HG03520 (cell line): ENCODE measurements at regions not wholly inside any gene's neighbourhood (a gene's known extent, or its start where the extent isn't known, plus 50 kb on each side); places are given as distances from the start of the nearest gene placed in this dataset.

Experiments
- ATAC-seq: cut with Tn5 transposase; IDR thresholded peaks from one replicate; pipeline ENCODE4 v1.9.1; 2021; ENCODE audit warnings: mild to moderate bottlenecking, moderate library complexity; ENCODE audit not compliant: unreplicated experiment

DNA sequence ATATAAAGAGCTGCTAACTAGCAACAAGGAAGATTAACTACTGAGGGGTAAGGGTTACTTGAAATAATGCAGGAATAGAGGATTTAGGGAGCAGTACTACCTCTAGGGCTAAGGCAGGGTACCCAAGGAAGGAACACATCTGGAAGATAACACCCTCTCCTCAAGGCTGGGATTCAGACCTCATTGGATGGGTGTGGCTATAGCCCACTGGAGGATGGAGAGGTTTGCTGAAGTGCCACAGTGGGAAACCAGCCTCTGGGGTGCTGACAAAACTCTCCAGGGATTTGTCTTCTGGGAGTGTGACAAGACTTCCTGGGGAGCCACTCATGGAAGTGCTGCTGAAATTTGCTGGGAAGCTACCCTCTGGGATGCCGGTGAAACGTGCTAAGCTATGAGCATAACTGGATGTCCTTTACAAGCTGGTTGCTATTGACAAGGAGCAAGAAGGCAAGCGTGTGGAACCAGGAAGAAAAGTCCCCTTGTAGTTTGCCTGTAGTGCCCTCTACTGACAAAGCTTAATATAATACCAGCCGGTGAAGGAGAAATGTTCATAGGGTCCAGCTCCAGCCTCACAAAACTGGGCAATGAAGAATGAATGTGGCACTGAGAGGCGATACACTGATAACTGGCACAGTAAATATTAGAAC lies 122.8 kb upstream of the USP24 start:
- no peak for ATAC-seq

- ATAC-seq: no peak
These were observed 119.6 kb upstream of the USP24 start for GRCh38 chr1:55334797-55335196.

GRCh38 chr1:55334160-55334559 lies 119.0 kb upstream of the USP24 start:
- ATAC-seq: no peak

DNA sequence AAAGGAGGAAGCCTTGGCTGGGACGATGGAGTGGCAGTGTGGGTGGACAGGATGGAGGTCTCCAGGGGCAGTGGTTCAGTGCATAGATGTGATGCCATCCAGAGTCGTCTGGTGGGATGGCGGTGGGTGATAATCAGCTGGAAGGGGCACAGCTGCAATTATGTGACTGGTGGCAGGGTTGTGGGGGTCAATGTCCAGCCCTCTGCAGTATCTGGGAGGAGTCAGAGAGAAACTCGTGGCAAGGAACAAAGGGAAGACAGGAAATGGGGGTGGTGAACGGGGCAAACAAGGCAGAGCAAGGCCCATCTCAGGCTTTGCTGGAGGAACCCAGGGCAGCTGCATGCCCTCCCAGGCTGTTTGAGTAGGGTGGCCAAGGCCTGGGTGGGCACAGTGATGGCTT lies 118.3 kb upstream of the USP24 start:
- no peak for ATAC-seq

GRCh38 chr1:55331351-55331750 lies 116.2 kb upstream of the USP24 start:
- ATAC-seq: no peak

DNA sequence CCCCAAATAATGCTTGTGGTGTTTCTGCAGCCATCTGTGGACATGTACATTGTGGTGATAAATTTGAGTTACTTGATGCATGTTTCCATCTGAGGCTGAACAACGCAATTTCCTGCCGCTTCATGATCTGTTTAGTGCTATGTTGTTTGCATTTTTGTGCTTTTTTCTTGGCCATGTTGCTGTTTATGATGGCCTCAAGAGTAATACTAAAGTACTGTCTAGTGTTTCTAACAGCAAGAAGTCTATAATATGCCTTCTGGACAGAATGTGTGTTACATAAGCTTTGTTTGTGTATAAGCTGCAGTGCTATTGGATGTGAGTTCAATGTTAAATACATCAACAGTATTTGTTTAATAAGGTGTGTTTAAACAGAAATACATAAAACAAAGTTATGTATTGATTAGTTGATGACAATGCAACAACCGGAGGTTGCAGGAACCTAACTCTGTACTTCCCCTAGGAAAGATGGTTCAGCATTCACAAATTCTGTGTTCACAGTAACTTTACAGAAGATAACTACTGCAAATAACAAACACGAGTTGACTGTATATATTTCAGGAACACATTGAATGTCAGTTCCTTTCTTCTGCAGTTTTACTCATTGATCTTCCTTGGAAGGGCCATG lies 114.8 kb upstream of the USP24 start:
- no peak for ATAC-seq

DNA sequence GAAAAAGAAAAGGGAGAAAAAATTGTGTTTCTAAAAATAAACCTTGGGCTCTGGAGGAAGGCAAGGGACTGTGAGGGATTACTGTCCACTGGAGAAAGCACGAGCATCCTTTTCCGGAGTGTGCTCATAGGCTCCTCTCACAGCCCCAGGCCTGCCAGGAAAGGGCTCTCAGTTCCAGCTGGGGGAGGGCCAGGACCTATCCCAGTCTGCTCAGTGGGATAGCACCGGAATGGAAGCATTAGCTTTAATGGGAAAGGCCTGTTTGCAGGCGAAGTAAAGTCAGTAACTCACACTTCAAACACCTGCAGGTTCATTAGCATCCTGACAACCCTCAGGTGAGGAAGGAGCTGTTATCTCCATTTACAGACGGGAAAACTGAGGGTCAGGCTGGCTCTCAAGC lies 113.9 kb upstream of the USP24 start:
- no peak for ATAC-seq

DNA sequence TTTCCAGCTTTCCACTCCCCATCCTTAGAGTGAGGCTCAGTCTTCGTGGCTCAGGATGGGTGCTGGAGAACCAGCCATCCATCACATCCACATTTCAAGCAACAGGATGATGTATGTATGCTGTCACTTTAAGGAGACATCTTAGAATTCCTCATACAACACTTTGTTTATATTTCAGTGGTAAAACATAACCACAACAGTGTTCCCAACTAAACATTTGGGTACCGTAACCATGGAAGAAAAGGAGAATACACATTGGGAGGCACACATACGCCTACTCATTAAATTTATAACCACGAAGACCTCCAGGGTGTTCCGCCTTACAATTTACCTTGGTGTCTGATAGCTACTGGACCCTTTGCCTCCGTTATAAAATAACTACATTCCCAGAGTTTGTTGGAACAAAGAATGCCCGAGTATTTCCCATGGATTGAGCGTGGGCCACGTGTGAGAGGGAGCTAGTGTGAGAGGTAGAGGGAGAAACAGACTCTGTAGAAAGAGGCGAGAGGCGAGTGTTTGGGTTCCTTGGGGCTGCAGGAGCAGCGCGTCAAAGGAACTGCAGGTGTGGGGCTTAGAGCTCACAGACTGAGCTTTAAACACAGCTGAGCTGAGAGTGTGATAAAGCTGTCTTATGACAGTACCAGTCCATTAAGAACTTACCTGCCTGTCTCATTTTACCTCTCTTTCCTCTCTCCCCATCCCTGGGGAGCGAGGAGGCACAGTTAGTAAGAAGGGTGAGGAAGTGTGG lies 111.5 kb upstream of the USP24 start:
- no peak for ATAC-seq

DNA sequence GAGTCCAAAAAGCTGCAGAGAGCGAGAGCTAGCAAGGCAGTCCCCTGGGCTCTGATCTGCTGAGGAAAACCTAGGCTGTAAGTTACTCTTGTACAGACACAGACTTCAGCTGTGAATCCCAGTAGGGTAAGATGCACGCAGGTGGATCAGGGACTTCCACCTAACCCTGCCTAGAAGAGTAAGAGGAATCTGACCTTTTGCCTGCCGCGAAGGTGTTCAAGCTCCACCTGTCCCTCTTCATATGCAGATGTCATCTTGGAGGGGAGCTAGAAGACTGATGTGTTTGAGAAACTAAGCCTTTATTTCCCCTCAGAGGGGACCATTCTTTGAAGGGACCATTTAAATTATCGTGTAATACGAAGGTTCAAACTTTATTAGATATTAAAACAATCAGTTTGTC lies 108.6 kb upstream of the USP24 start:
- no peak for ATAC-seq

DNA sequence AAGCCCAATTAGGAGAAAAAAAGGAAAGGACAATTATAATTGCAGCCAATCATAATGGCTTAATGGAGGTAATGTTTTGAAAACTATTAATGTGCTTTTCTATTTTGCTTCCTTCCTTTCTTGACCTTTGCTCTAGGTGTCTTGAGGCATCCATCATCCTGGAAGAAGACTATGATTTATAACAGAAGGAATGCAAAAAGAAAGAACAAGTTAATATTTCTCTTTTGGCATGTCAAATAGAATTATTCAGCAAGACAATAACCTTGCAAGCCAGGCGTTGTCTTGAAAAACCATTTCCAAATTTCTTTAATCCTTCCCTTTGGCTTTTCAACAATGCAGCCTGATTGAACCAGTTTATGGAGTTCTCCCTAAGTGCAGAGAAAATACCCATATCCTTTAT lies 107.7 kb upstream of the USP24 start:
- ATAC-seq: no peak

DNA sequence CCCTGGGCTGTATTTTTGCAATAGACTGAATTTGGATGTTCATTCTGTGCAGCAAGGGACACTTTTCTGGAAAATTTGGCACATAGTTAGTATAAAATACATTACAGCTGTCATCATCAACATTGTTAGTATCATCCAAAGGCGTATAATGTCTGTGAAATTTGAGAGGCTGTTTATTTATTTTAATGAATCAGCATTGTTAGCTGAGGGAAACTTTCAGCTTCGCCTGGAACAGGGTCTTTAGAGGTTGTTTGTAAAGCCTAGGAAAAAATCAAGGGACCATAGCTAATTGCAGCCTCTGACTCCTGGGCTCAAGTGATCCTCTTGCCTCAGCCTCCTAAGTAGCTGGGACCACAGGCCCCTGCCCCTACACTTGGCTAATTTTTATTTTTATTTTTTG lies 106.8 kb upstream of the USP24 start:
- no peak for ATAC-seq

- ATAC-seq: no peak
These were observed 105.7 kb upstream of the USP24 start for GRCh38 chr1:55320891-55321290.

GRCh38 chr1:55318116-55318817 lies 103.1 kb upstream of the USP24 start:
- no peak for ATAC-seq

- ATAC-seq: no peak
These were observed 102.5 kb upstream of the USP24 start for GRCh38 chr1:55317673-55318072.

DNA sequence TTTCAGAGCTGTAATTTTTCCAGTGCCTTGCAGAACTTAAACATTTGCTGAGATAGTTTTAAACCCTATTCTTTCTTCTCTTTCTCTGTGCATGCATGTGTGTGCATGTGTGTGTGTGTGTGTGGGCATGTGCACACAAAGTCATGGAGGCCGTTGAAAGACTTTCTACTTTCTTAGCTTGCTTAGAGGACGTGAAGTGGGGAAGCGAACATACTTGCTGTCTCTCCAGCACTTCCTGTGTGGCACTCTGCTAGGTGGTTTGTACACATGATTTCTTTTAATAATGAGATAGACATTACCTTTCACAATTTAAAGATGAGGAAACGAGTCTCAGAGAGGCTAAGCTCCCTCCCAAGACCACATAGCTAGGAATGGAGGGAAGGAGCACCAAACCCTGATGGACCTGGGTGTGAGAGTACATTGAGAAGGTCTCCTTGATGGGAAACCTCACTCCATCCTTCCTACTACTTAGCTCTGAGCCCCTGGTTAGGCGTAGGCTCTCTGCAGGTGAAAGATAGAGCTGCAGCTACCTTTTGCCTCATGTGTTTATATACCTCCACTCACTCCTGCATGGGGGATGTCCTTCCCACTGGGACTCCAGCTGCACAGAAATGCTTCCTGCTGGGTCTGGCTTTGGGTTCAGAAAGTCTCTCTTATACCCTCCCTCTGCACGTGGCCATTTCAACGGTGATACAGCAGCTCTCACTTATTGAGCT lies 101.9 kb upstream of the USP24 start:
- no peak for ATAC-seq

- ATAC-seq: no peak
These were observed 101.3 kb upstream of the USP24 start for GRCh38 chr1:55316502-55316901.

DNA sequence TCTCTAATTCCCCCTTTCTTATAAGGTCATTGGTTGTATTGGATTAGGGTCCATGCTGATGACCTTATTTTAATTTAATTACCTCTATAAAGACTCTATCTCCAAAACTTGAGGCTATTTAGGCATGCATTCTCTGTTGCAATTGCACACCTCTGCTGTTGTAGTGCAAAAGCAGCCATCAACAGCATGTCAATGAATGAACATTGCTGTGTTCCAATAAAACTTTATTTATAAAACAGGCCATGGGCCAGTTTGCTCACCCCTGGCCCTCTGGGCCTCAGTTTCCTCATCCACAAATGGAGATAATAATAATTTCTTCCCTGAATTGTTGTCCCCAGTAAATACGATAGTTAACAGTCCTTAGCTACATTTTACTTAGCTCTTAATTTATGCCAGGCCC lies 100.4 kb upstream of the USP24 start:
- ATAC-seq: no peak

GRCh38 chr1:55314740-55315139 lies 99.6 kb upstream of the USP24 start:
- ATAC-seq: no peak

DNA sequence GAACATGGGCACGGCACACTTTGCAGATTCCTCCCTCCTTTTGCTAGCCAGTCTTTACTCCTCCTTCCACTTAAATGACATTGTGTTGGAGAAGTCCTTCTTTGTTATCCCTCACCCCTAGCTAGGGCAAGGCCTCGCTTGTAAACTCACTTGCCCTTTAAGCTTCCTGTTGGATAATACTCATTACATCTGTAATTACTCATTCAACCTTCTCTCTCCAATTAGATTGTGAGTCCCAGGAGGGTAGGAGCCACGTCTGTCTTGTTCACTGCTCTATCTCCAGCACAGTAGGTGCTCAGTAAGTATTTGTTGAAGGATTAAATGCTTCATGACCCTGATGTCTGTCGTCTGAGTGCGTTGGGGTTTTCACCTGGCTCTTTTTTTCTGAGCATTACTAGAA lies 98.7 kb upstream of the USP24 start:
- no peak for ATAC-seq

GRCh38 chr1:55311979-55312378 lies 96.8 kb upstream of the USP24 start:
- no peak for ATAC-seq

DNA sequence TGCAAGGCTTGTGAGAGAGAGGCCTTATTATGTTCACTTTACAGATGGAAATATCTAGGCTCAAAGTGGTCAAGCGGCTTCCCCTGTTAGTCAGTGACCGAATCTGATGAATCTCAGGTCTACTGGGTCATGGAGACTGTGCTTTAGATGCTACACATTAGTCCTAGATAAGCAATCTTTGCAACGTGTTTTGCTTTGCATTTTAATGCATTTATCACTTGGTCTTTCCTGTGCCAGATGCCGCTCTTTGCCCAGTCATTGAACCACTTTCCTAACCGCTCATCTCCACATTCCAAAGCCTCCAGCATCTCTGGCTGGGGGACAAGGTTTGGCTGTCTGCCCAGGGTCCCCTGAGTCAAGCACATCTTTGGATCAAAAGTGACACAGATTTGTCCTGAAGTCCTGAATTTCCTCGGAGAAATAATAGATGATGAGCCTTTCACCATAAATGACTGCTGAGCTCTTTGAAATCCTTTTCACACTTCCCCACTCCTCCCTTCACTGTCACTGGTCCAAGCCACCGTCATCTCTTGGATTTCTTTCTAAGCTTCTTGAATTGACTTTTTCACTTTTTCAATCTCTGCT lies 96.0 kb upstream of the USP24 start:
- ATAC-seq: no peak
